ENCODE measurements at regions not wholly inside any gene's neighbourhood (a gene's known extent, or its start where the extent isn't known, plus 50 kb on each side); places are given as distances from the start of the nearest gene placed in this dataset.
A peak's percentile ranks its signal among the peaks of the same experiment; 100 is the strongest.

DNA sequence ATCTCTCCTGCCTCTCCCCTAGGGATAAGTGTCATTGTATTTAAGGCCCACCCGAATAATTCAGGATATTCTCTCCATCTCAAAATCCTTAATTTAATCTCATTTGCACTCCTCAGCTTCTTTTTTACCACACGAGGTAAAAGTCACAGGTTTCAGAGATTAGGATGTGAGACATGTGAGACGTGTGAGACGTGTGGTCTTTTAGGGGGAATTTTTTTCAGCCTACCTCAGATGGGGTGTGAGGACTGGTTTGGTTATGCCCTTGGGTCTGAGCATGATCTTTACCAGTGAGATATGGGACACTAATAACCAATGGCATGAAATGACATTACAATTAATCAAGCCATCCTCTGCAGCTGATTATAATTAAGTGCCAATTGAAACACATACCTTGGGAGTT, 324.2 kb downstream of the BMP2 start:
- ChIA-PET CTCF (interaction anchor here (0.8 kb wide), 1 partner anchor 260 kb away, joined by 3 read pairs; no protein-coding TSS in a partner anchor), POLR2A (no interaction called here)
- TF ChIP-seq HOXB13 (CRISPR knock-in tag; IDR thresholded peaks at IDR 0.05; ENCODE audit: low read depth), result no peak
- TF ChIP-seq CBX8 (IDR thresholded peaks at IDR 0.05), result no peak
- TF ChIP-seq, protein P1, sequence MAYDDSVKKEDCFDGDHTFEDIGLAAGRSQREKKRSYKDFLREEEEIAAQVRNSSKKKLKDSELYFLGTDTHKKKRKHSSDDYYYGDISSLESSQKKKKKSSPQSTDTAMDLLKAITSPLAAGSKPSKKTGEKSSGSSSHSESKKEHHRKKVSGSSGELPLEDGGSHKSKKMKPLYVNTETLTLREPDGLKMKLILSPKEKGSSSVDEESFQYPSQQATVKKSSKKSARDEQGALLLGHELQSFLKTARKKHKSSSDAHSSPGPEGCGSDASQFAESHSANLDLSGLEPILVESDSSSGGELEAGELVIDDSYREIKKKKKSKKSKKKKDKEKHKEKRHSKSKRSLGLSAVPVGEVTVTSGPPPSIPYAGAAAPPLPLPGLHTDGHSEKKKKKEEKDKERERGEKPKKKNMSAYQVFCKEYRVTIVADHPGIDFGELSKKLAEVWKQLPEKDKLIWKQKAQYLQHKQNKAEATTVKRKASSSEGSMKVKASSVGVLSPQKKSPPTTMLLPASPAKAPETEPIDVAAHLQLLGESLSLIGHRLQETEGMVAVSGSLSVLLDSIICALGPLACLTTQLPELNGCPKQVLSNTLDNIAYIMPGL (CRISPR knock-in tag; IDR thresholded peaks at IDR 0.05; ENCODE audit: borderline replicate concordance), result no peak
- TF ChIP-seq, protein P2, sequence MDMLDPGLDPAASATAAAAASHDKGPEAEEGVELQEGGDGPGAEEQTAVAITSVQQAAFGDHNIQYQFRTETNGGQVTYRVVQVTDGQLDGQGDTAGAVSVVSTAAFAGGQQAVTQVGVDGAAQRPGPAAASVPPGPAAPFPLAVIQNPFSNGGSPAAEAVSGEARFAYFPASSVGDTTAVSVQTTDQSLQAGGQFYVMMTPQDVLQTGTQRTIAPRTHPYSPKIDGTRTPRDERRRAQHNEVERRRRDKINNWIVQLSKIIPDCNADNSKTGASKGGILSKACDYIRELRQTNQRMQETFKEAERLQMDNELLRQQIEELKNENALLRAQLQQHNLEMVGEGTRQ (IDR thresholded peaks at IDR 0.05), result no peak
- TF ChIP-seq KDM5A (IDR thresholded peaks at IDR 0.05), result no peak
- TF ChIP-seq RCOR1 (IDR thresholded peaks at IDR 0.05; ENCODE audit: low read depth, low read length), result no peak
- TF ChIP-seq POLR2A (IDR thresholded peaks at IDR 0.05; ENCODE audit: low read length), result no peak
- TF ChIP-seq RARB (CRISPR knock-in tag; IDR thresholded peaks at IDR 0.05), result no peak
- no peak for TF ChIP-seq ZSCAN20 (CRISPR knock-in tag; IDR thresholded peaks at IDR 0.05)
- no peak for TF ChIP-seq CEBPB (IDR thresholded peaks at IDR 0.05)
- no peak for TF ChIP-seq HDAC2 (IDR thresholded peaks at IDR 0.05)
- no peak for TF ChIP-seq EP300 (IDR thresholded peaks at IDR 0.05)
- TF ChIP-seq, protein P3, sequence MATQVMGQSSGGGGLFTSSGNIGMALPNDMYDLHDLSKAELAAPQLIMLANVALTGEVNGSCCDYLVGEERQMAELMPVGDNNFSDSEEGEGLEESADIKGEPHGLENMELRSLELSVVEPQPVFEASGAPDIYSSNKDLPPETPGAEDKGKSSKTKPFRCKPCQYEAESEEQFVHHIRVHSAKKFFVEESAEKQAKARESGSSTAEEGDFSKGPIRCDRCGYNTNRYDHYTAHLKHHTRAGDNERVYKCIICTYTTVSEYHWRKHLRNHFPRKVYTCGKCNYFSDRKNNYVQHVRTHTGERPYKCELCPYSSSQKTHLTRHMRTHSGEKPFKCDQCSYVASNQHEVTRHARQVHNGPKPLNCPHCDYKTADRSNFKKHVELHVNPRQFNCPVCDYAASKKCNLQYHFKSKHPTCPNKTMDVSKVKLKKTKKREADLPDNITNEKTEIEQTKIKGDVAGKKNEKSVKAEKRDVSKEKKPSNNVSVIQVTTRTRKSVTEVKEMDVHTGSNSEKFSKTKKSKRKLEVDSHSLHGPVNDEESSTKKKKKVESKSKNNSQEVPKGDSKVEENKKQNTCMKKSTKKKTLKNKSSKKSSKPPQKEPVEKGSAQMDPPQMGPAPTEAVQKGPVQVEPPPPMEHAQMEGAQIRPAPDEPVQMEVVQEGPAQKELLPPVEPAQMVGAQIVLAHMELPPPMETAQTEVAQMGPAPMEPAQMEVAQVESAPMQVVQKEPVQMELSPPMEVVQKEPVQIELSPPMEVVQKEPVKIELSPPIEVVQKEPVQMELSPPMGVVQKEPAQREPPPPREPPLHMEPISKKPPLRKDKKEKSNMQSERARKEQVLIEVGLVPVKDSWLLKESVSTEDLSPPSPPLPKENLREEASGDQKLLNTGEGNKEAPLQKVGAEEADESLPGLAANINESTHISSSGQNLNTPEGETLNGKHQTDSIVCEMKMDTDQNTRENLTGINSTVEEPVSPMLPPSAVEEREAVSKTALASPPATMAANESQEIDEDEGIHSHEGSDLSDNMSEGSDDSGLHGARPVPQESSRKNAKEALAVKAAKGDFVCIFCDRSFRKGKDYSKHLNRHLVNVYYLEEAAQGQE (IDR thresholded peaks at IDR 0.05), result no peak
- TF ChIP-seq, protein P4, sequence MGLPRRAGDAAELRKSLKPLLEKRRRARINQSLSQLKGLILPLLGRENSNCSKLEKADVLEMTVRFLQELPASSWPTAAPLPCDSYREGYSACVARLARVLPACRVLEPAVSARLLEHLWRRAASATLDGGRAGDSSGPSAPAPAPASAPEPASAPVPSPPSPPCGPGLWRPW (IDR thresholded peaks at IDR 0.05), result no peak
- TF ChIP-seq FOSB (CRISPR knock-in tag; IDR thresholded peaks at IDR 0.05), result no peak
- no peak for TF ChIP-seq RNF2 (IDR thresholded peaks at IDR 0.05; ENCODE audit: borderline replicate concordance, low read depth)
- TF ChIP-seq TP53 (CRISPR knock-in tag; IDR thresholded peaks at IDR 0.05), result no peak
- TF ChIP-seq NPAS2 (CRISPR knock-in tag; IDR thresholded peaks at IDR 0.05; ENCODE audit: borderline replicate concordance), result no peak
- no peak for TF ChIP-seq PHF8 (IDR thresholded peaks at IDR 0.05; ENCODE audit: borderline replicate concordance, low read depth)
- no peak for TF ChIP-seq ESRRA (IDR thresholded peaks at IDR 0.05; ENCODE audit: borderline replicate concordance, low read length)
- WGBS (ENCODE audit: missing lambda C conversion rate), result 5% methylated on average over 4 of the region's 4 CpGs
- Histone ChIP-seq H3K9me3 (peaks cover 14% of the 10 kb centered on the region), H3K4me3 (no peak overlapping the region), H3K27ac (no peak overlapping the region), H3K4me2 (no peak overlapping the region), H3K4me1 (no peaks in the 10 kb centered on the region)
- FAIRE-seq (no peak), ATAC-seq (no peak), DNase-seq (ENCODE audit: low read depth in 1 of 2, low spot score in 1 of 2) (no peak)

DNA sequence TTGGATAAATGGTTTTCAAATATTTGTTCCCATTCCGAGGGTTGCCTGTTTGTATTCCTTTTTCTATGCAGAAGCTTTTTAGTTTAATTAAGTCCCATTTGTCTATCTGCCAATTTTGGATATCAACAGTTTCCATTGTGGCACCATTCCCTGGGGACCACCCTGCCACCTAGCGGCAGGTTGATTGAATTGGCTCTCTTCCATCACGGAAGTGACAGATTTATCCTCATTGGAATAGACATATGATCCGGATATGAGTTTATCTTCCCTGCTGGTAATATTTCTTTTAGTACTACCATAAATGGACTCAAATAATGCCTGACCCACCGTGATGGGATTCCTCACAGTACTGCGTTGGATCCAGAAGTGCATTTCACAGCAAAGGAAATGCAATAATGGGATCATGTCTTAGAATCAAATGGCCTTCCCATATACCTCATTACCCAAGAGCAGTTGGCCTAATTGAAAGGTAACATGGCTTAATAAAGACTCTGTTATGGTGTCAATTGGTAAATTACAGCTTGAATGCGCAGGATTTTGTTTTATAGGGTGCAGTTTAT, 327.0 kb downstream of the BMP2 start:
- peak in 1 of 2 experiments; percentile 40; a peak in 1 of 6 replicates for ATAC-seq
- H3K27ac ChIP-seq, result no peak overlapping the region
- TF ChIP-seq KDM1A (IDR thresholded peaks at IDR 0.05; ENCODE audit: low read depth), result no peak
- TF ChIP-seq, protein P4 (IDR thresholded peaks at IDR 0.05), result no peak
- TF ChIP-seq, protein P5, sequence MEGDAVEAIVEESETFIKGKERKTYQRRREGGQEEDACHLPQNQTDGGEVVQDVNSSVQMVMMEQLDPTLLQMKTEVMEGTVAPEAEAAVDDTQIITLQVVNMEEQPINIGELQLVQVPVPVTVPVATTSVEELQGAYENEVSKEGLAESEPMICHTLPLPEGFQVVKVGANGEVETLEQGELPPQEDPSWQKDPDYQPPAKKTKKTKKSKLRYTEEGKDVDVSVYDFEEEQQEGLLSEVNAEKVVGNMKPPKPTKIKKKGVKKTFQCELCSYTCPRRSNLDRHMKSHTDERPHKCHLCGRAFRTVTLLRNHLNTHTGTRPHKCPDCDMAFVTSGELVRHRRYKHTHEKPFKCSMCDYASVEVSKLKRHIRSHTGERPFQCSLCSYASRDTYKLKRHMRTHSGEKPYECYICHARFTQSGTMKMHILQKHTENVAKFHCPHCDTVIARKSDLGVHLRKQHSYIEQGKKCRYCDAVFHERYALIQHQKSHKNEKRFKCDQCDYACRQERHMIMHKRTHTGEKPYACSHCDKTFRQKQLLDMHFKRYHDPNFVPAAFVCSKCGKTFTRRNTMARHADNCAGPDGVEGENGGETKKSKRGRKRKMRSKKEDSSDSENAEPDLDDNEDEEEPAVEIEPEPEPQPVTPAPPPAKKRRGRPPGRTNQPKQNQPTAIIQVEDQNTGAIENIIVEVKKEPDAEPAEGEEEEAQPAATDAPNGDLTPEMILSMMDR (IDR thresholded peaks at IDR 0.05), result peak; percentile 30; the same call in 2 of the 3 replicates
- no peak for TF ChIP-seq CHD4 (IDR thresholded peaks at IDR 0.05; ENCODE audit: borderline replicate concordance)
- no peak for TF ChIP-seq HOXA7 (CRISPR knock-in tag; IDR thresholded peaks at IDR 0.05)
- TF ChIP-seq NPAS2 (CRISPR knock-in tag; IDR thresholded peaks at IDR 0.05; ENCODE audit: borderline replicate concordance), result no peak
- no peak for TF ChIP-seq KDM5A (IDR thresholded peaks at IDR 0.05)
- TF ChIP-seq GATA3 (IDR thresholded peaks at IDR 0.05; ENCODE audit: borderline replicate concordance), result no peak
- TF ChIP-seq ZNF302 (CRISPR knock-in tag; IDR thresholded peaks at IDR 0.05), result no peak
- peak in 1 of 2 experiments; percentile 47; a peak in 2 of 5 replicates for TF ChIP-seq RAD21 (conservative IDR thresholded peaks at IDR 0.05 in 1 of 2, IDR thresholded peaks at IDR 0.05 in 1 of 2)
- TF ChIP-seq, protein P6, sequence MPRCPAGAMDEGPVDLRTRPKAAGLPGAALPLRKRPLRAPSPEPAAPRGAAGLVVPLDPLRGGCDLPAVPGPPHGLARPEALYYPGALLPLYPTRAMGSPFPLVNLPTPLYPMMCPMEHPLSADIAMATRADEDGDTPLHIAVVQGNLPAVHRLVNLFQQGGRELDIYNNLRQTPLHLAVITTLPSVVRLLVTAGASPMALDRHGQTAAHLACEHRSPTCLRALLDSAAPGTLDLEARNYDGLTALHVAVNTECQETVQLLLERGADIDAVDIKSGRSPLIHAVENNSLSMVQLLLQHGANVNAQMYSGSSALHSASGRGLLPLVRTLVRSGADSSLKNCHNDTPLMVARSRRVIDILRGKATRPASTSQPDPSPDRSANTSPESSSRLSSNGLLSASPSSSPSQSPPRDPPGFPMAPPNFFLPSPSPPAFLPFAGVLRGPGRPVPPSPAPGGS (IDR thresholded peaks at IDR 0.05), result no peak

More for the DNA sequence above, 327.0 kb downstream of the BMP2 start:
- FAIRE-seq (no peak), DNase-seq (ENCODE audit: low read depth in 1 of 2, low spot score in 1 of 2) (peak; percentile 5 to 47)
- ChIA-PET CTCF (interaction anchor here (0.8 to 1.3 kb wide), 3 partner anchors 9 to 936 kb away, joined by 3 read pairs; no protein-coding TSS in a partner anchor), POLR2A (no interaction called here)
- peaks cover 14% of the 10 kb centered on the region for H3K9me3 ChIP-seq
- WGBS (ENCODE audit: missing lambda C conversion rate), result 4% methylated on average over 7 of the region's 7 CpGs
- no peaks in the 10 kb centered on the region for H3K4me1 ChIP-seq
- H3K4me2 ChIP-seq, result no peak overlapping the region
- no peak overlapping the region for H3K4me3 ChIP-seq

Measured in A549 (cell line).